Islet of Langerhans (tissue), 1 donor: ENCODE measurements at regions not wholly inside any gene's neighbourhood (a gene's known extent, or its start where the extent isn't known, plus 50 kb on each side); places are given as distances from the start of the nearest gene placed in this dataset.
"Not testable (repeated sequence)": the region's sequence is repeated elsewhere in the genome, so short reads cannot be mapped to it uniquely, and the experiment has no call there.

Source experiments
- FAIRE-seq: peaks from one replicate; lab custom pipeline; 2011; peaks lifted over from hg19 to GRCh38; lab: Jason Lieb, UNC

DNA sequence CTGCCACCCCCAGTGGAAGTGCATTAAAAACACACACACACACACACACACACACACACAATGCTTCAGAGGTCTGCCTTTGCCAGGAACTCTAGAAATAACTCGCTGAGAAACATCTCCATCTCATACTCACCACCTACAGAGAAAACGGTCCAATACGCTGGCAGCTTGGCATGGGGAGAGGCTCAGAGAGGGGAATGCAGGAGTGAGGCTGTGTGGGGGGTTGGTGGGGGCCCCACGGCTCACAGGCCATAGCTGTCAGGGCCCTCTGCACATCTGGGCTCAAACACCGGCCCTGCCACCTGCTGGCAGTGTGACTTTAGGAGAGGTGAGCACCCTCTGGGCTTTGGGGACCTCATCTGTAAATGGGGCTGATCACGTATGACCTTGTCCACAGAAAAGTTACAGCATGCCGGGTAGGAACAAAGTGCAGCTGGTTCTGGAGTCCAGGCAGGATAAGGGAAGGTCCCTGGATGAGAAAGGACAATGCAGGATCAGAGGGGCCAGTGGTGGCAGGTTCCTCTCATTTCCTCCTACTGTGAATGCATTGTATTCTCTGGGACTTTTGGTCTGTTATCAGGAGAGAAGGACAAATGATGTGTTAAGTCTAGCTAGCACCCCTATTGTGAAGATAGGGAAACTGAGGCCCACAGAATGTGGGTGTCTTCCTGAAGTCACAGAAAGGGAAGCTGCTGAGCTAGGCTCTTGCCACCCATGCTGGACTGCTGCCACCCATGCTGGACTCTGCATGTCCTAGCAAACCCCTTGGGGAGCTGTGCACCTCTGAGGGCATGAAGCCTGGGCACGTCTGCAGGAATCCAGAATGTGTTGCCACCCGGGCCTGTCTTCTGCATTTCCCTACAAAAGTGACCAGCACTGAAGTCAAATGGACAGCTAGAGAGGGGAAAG lies 404.6 kb downstream of the RPS24 start:
- no peak for FAIRE-seq

DNA sequence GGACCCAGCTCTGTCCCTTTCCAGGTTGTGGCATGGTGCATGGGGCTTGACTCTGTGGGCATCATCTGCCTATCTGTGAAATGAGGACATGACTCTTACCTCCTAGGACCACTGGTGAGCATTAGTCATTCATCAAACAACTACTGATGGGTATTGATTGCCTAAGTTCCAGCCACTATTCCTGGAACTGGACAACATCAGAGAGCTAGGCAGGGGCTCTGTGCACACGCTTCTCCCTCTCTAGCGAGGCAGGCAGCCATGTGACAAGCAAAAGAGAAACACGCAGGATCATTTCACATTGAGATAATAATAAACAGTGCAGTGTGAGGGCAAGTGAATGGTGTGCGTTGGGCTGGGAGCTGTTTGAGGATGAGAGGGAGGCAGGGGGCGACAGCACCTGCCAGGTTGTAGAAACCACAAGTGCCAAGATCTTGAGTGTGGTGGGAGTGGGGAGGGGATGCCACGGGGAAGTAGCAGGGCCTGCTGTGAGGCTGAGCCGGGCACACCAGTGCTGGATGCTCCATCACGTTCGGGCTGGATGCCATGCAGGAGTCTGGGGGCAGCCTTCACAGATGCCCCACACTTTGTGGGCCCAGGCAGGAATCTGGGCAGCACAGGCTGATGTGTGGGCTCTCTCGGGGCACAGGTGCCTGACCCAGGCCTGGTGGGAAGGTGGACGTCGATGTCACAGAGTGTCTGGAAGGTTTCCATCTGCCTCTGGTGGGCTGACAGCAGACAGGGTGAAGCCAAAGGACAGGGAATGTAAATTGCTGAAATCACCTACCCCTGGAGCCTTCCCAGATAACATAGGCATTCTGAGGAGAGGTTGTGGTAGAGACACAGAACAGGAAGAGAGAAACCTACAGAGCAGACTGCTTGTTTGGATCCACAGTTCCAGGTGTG lies 405.5 kb downstream of the RPS24 start:
- no peak for FAIRE-seq

DNA sequence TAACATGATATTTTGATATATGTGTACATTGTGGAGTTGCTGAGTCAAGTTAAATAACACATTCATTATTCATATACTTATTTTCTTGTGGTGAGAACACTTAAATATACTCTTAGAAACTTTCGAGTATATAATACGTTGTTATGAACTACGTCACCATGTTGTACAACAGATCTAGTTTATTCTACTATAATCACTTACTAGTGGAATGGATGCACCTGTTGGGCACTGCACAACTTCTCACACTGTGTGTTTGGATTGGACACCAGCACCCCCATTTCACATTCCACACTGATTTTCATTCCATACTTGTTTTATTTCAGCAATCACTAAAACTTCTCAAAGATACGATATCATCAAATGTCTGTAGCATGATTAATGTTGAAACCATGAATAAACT lies 407.3 kb downstream of the RPS24 start:
- FAIRE-seq, result no peak

DNA sequence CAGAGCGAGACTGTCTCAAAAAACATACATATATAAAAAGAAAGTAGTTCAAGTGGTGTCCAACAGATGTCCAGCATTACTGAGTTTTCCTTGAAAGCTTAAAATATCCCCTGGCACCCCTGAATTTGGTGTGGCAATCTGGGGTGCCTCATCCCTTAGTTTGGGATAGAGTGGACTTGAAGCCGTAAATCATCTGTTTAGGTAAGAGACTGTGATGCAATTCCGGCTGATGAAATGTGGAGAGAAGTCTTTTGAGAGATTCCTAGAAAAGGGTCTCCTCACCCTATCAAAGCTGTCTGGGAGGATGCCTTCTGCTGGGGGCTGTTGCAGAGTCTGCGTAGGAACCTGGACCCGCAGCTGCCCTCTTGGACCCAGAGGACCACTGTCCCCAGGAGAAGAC lies 408.0 kb downstream of the RPS24 start:
- no peak for FAIRE-seq

DNA sequence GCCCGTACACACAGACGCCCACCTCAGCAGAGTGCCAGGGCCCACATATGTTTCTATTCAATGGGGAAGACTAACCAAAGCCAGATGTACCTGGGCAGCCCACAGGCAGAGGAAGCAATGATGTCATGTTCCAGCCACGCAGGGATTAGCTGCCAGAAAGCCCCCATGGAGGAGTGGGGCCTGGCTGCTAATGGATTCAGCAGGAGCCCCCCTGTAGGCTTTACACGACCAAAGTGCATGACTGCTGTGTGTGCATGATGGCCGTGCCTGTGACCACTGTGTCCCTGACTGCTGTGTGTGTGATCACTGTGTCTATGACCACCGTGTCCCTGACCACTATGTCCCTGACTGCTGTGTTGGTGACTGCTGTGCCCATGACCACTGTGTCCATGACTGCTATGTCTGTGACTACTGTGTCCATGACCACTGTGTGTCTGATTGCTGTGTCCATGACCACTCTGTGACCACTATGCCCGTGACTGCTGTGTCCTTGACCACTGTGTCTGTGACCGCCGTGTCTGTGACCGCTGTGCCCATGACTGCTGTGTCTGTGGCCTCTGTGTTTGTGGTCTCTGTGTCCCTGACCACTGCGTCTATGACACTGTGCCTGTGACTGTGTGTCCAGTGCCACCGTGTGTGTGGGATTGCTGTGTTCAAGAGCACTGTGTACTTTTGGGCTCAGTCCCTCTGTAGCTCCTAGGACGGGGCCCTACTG lies 409.3 kb downstream of the RPS24 start:
- FAIRE-seq, result no peak

DNA sequence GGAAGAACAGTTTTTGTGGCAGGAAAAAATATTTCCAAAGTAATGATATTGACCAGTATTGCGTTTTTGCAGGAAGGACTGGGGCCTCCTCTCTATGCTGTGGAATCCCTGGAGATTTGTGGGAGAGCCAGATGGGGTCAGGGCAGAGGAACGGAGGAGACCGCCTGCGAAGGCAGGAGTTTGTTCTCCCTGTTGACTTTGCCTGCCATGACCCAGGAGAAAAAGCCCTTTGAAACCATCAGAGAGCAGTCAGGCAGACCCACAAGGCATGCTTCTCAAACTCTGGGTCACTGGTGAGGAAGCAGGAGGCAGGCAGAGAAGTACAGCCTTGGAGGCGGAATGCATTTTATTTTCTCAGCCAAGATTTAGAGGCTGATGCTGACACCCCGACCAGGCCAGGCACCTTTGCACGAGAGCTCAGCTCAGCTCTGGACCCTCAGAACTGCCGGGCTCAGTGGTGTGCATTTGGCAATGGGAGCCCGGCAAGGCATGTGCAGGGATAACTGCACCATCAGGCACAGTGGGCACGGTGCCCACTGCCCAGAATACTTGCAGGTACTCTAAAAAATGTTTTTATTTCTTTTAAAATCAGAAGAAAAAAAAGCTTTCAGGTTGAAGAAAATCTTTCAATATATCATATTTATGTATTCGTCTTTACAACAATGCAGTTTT lies 410.4 kb downstream of the RPS24 start:
- FAIRE-seq, result no peak

DNA sequence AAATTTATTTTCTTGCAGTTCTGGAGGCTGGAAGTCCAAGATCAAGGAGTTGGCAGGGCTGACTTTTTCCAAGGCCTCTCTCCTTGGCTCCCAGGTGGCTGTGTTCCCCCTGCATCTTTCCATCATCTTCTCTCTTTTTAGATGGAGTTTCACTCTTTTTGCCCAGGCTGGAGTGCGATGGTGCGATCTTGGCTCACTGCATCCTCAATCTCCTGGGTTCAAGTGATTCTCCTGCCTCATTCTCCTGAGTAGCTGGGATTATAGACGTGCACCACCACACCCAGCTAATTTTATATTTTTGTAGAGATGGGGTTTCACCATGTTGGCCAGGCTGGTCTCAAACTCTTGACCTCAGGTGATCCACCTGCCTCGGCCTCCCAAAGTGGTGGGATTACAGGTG lies 411.1 kb downstream of the RPS24 start:
- FAIRE-seq, result not testable (repeated sequence)

DNA sequence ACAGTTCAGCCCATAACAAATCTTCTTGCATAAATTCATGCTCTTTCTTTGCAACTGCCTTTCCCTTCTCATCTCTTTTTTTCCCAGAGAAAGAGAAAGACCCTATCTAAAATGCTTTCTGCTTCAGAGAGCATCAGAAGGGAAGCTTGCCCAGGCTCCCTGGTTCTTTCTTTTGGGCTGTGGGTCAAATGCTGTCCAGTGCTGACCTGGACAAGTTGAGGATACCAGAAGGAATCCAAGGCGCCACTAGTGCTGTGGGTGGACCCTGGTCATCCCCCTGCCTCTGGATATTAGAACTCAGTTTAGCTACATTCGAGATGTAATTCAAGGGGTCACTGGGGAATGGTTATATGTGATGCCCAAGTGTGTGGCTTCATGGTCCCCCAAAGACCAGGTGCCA lies 411.6 kb downstream of the RPS24 start:
- FAIRE-seq, result no peak

DNA sequence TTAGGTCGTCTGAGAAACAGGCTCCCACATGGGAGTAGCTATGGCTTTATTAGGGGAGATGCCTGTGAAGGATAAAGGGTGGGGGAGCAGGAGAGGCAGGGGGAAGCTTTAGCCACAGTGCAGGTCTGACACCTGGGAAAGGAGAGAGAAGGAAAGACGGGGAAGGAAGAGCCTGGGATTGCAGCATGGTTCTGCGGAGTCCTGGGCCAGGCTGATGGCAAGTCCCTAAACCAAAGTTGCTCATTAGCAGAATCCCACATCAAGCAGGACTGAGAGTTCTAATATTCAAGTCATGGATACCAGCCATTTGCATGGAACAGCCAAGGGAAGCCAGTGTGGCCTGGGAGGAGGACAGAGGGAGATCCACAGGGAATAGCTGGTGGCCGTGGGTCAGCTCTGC lies 414.8 kb downstream of the RPS24 start:
- FAIRE-seq, result no peak

DNA sequence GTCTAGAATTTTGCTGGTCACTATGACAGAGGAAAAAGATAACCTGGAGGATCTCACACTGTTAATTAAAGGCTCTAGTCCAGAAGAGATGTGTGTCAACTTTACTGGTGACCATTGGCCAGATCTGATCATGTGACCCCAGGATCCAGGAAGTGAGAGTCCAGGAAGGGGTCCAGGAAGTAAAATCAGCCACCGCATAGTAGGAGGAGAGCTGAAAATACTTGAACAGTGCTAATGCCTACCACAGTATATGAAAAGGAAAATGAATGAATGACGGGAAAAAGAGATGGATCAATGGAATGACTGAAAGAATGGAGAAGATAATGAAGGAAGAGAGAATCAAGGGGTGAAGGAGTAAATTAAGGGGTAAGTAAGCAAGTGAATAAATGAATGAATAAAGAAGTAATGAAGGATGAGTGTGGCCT lies 415.3 kb downstream of the RPS24 start:
- no peak for FAIRE-seq

DNA sequence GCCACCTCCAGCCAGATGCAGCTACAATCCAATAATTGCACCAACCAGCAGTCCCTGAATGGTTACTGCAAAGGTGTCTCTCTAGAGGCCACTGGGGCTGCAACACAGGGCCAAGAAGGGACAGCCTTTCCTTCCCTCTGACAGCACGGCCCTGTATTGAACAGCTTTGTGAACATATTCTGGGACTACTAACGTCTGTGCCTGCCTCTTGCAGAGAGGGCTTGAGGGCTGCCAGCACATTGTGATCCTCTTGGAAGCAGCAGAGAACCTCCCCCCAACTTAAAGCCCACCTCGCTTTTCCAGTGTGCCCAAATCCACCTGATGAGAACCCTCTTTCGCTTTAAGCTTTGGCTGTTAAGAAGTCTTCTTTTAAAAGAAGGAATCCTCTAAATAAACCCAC lies 415.9 kb downstream of the RPS24 start:
- no peak for FAIRE-seq

DNA sequence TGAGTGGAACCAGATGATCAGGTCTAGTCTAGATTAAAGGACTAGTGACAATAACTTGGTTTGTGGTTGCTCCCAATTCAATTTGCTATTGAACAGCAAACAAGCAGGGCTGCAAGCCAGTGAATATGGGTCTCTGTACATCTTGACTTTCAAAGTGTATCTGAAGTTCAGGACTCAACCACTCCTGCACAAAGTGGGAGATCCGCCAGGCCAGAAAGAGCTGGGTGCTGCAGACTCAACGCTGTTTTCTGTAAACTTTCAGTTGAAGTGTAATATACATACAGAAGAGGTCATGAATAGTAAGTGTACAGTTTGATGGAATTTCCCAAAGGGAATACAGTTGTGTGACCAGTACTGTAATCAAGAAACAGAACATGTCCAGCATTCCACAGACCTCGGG lies 416.6 kb downstream of the RPS24 start:
- no peak for FAIRE-seq

DNA sequence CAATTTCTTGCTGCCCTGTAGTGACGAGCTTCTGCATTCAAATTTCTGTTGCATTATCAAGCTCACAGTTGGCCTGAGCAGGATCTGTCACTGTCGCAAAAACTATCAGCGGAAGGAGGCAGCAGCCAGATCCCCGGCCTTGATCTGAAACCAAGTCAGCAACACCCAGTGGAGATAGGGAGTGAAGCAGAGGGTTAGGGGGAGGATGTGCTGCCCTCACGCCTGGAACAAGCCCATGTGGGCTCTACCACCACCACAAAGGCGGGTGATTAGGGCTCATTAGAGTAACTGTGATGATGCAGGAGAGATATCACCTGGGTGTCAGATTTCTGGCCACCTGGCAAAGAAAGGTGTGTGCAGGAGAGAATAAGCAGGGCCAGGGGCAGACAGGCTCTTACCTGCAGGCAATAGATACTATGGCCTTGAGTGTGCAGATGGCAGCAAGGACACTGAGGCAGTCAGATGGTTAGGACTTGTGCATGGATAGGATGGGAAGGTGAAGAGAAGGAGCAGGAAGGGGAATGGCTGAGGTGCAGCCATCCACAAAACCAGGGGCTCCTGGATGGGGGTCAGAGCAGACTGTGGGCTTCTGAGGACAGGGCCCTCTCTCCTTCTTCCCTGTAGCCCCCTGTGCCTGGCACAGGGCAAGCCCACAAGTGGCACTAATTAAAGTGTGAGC lies 417.3 kb downstream of the RPS24 start:
- no peak for FAIRE-seq

DNA sequence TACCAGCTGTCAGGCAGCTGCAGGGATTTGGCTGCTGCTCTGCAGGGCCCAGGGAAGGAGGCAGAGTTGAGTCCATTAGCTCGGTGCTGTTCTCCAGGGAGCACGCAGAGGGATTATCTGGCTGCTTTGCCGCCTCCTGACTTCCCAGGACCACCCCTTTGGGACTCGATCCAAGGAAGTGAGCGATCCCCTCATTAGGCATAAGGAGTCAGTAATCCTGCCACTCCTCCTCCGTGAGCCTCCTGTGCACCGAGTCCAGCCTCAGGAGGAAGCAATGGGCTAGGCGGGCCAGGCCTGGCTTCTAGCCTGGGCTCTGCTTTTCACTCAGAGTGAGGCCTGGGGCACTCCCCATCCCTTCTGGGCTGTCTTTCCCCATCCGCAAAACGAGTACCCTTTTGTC lies 417.9 kb downstream of the RPS24 start:
- no peak for FAIRE-seq

DNA sequence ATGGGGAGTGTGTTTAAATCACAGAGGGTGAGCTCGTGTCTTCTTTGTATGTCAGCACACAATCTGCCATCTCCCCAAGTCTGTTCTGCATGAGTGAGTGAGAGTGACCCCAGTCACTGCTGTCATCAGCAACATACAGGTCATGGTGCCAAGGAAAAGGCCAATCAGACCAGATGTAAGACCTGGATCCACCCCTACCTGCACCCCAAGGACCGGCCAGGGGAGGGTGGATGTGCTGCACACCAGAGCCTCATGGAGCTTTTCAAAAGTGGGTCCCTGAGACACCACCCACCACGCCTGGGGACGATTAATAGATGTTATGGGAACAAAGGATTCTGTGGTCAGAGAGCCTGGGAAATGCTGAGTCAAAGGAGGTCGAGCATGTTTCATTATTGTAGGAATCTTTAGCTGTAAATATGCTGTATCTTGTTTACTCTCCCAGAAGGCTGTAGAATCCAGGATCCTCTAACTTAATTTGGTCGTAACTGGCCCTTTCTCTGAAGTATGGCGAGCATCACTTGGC lies 420.5 kb downstream of the RPS24 start:
- no peak for FAIRE-seq

DNA sequence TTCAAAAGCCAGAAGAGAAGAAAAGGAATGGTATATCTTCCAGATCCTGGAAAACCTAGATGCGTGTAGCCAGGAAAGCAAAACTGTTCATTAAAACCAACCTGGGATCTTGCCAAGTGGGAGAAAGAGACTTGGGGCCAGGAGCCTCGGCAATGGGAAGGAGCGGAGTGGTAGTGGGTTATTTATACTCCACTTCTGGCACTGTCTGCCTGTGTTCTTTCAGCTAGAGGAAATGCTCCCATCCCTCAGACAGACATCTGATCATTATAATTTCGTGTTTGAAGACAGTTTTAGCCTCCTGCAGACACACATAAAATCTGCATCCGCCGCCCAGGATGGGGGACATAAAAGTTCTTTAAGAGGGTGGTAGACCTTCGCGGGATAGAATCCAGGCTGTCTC lies 421.6 kb downstream of the RPS24 start:
- no peak for FAIRE-seq

DNA sequence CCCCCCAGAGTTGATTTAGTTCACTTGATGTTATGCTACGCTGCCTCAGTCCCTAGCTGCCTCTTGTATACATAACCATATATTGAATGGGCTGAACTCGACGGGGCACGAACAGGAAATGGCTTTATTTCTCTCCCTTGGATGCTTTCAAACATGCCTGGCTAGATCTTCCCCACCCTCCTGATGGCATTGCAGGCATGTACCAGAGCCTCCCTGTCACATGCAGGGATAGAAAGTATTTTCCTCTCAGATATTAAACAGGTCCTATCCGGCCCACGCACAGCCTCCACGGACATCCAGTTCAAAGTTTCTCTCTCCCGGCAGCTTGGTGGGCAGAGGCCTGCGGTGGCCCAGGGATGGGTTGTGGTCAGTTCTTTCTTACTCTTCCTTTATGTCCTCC lies 422.1 kb downstream of the RPS24 start:
- FAIRE-seq, result no peak

DNA sequence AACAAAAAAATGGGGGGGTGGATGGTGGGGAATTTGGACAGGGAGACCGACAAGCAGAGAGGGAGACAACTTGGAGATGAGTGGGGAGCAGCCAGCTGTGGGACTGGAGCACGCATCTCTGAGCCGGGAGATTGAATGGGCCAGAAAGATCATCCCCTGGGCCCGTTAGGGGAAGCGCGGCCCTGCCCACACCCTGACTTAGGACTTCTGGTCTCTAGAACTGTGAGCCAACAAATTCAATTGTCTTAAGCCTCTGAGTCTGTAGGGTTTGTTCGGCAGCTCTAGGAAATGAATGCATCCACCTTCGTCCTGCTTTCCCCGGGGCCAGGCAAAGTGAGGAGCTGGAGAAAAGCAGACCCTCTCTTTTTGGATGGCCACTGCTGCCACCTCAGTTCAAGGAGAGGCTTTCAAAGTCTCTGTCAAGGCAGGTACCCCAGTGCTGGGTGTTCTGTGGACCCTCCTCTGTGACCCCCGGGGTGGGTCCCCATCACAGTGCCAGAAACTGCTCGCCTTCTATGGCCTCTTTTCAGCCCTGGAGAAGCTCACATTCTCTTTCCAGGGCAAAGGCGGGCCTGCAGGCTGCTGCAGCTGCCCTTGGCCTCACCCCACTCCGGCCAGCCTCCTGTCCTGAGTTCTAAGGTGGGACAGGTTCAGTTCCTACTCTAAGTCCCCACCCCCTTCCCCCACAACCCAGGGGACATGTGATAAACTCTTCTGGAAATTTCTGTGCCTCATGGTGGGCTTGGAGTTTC lies 423.2 kb downstream of the RPS24 start:
- FAIRE-seq, result no peak

DNA sequence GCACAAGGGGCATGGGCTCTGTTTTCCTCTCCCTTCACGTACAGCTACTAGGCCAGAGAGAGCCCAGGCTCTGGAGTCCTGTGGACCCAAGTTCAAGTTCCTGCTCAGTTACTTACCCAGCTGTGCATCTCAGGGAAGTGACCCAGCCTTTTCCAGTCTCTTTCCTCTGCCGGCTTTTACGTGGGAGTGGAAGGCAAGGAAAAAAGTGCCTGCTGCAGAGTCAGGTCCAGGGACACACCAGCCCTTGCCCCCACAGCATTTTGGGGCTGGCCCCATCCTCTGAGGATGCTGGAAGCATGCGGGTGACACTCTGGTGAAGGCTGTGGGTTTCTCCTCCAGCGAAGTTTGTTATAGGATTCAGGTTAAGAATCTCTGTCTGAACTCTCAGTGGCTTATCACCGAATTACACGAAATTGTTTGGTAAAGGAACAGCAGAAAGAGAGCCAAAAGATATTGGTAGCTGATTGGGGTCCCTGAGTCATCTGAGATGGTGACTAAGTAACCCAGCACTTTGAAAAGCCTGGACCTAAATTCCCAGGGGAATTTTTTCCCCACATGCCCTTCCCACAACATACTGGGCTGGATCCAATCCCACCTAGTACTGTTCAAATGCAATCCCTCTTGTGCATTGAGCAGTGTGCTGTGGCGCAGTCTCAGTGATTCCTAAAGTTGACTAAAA lies 424.3 kb downstream of the RPS24 start:
- no peak for FAIRE-seq
